NCI-H1105 (cell line): ENCODE measurements at regions not wholly inside any gene's neighbourhood (a gene's known extent, or its start where the extent isn't known, plus 50 kb on each side); places are given as distances from the start of the nearest gene placed in this dataset.
A peak's percentile ranks its signal among the peaks of the same experiment; 100 is the strongest.

Experiments
- DNase-seq: peaks from one replicate; lab custom pipeline; 2025; lab: John Stamatoyannopoulos, UW

DNA sequence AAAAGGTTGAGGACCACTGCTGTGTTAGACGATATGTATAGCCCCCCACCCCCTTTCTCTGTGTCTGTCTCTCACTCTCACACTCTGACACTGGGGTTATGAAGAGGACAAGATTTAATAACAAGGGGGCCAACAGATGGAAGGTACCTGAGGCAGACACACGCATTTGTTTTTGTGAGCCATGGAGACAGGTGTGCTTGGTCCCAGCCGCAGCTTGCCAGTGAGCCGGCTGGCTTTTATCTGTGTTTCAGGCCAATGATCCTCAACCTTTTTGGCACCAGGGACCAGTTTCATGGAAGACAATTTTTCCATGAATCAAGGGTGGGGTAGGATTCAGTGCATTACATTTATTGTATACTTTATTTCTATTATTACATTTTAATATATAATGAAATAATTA, 394.9 kb upstream of the RGMA start:
- DNase-seq = no peak

DNA sequence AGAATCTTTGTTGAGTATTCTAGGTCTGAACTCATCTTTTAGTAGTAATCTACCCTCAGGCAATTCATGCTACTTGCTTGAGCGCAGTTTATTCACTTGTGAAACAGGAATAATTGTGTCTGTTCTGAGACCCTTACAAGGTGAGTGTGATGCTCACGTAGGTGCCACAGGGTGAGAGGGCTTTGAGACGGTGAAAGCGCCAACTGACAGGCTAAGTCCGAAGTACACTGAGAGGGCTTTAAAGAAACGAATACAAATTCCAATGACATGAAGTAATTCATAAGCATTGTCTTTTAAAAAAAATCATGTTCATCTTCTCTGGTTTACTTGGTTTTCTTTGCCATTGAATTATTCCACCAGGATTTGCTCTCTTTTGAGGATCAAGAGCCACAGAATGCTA, 393.7 kb upstream of the RGMA start:
- DNase-seq = no peak

GRCh38 chr15:93479715-93480114, 390.7 kb upstream of the RGMA start:
- no peak for DNase-seq

DNA sequence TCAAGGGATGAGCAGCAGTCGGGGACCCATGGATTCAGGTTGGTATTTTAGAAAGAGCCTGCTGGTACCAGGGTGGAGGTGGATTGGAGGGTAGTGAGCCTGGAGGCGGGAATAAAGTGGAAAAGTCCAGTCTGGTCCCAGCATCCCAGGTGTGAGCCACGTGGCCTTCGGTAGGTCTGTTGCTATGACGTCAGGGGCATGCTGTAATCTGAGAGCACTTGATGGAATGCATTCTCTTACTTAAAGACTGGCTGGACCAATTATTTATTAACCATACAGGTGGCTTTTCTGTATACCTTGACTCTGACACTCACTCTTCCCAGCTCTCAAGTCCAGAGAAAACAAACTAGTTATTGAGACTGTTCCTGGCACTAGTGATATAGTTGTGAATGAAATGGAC, 389.9 kb upstream of the RGMA start:
- no peak for DNase-seq

- DNase-seq = no peak
These were observed 388.7 kb upstream of the RGMA start for GRCh38 chr15:93477721-93478120.

GRCh38 chr15:93477188-93477587, 388.2 kb upstream of the RGMA start:
- no peak for DNase-seq

DNA sequence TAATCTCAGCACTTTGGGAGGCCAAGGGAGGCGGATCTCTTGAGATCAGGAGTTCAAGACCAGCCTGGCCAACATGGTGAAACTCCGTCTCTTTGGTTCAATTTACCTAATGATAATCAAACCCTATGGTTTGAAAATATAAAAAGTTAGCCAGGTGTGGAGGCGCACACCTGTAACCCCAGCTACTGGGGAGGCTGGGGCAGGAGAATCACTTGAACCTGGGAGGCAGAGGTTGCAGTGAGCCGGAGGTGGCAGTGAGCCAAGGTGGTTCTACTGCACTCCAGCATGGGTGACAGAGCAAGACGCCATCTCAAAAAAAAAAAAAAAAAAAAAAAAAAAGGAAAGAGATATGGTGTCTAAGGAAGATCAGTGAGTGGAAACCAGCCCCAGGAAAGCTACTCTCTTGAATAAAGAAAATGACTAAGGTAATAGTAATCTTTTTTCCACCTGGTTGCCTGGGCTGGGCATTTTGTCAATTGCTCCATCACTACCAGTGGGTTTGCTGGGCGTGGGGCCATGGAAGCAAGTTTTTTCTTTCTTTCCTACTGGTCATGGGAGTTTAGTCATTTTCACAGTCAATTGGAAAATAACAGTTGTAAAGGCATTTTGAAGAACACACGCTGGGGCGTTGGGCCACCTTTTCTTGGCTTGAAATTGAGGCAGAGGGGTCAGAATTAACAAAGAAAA, 387.6 kb upstream of the RGMA start:
- DNase-seq = no peak

DNA sequence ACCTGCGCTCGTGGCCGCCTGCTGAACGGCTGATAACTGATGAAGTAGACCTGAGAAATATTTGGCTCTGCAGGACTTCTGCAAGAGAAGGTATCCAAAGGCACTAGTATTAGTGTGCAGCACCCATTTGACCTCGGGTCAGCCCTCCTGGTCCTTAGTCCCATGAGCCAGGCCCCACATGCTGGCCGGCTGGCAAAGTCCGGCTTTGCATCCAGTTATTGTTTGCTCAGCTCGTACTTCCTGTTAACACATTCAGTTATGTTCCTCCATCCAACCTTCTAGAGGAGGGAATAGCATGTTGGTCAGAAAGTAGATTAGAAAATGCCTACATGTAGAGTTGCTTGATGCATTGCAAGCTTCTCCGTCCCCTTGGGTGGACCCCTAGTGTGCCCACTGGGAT, 385.7 kb upstream of the RGMA start:
- DNase-seq = no peak

DNA sequence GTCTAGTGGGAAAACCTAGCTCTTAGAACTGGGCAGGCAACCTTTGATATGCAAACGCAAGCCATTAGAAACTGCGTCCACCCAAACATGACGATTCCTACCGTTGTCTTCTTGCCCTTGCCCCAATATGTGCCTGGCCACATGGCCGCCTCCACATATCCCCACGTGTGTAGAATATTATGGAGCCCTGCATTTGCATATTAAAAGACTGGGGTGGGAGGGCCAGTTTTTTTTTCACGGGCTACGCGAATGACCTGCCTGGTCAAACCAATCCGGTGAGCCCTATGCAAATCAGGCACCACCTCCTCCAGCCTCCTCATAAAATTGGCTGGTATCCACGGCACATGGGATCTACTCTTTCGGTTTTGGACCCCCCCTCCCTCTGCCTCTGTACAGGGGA, 381.0 kb upstream of the RGMA start:
- DNase-seq = no peak

GRCh38 chr15:93467337-93467736, 378.3 kb upstream of the RGMA start:
- DNase-seq = peak; percentile 37

DNA sequence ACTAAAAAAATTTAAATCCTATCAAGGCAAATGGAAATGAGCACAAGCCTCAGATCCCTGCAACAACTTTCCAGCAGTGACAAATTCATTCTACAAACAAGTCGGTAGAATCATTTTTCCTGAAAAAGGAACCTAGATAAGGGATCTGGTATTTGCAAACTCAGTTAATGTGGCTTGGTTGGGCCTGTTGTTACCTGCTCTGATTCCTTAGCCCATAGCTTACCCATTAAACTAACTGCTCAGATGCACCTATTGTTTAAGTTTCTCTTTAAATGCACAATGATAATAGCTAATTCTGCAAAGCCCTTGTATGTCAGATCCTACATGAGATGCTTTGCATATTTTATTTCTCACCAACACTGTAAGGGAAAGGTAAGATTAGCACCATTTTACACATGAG, 377.4 kb upstream of the RGMA start:
- no peak for DNase-seq

GRCh38 chr15:93462690-93463089, 373.7 kb upstream of the RGMA start:
- DNase-seq = no peak

DNA sequence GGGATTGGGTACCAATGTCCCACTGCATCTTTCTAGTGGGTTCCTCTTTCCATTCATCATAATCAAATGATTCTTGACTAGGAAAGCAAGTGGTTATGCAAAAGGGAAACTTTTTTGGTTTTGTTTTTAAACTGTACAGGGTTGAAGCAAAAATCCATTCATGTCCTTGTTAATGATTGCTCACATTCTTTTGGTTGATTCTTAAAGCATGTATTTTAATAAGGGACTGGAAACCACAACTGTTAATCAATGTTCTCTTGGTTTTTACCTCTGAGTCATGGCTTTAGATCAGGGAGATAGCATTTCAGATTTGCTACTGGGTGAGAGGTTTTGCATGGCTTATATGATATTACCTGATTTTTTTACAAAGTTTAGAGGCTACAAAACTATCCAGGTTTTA, 371.7 kb upstream of the RGMA start:
- no peak for DNase-seq

- DNase-seq = no peak
These were observed 370.4 kb upstream of the RGMA start for GRCh38 chr15:93459396-93459795.

DNA sequence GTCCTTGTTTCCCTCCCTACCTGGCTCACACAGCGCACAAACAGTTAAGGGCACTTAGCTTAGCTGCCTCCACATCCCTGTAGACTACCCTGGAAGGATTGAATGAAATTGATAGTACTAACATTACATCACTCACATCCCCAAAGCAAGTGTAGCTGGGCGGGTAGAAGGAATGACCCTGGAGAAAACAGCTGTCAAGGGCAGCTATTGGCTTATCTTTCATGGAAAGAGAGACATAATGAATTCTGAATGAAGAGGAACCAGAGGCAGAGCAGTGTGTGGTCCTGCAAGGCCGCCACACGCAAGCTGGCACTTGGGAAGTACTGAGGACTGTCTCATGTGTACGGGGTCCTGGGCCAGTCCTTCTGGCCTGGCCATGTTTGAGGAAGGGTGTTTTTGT, 369.6 kb upstream of the RGMA start:
- no peak for DNase-seq

- no peak for DNase-seq
These were observed 365.8 kb upstream of the RGMA start for GRCh38 chr15:93454788-93455187.

- no peak for DNase-seq
These were observed 363.7 kb upstream of the RGMA start for GRCh38 chr15:93452537-93453211.

DNA sequence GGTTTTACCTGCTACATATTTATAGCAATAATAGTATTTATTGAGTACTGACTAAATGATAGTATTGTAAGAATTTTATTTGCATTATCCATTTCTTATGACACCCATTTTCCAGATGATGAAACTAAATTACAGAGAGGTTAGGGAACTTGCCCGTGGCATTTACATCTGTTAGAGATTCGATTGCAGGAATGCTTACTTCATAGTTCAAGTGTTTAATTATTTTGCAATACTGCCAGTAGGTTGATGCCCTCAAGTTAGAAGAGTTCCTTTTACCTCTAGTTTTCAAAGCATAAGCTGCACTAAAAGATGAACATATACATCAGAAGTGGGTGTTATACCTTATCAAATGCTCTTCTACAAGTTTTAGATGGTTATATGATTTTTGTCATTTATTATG, 362.8 kb upstream of the RGMA start:
- no peak for DNase-seq

DNA sequence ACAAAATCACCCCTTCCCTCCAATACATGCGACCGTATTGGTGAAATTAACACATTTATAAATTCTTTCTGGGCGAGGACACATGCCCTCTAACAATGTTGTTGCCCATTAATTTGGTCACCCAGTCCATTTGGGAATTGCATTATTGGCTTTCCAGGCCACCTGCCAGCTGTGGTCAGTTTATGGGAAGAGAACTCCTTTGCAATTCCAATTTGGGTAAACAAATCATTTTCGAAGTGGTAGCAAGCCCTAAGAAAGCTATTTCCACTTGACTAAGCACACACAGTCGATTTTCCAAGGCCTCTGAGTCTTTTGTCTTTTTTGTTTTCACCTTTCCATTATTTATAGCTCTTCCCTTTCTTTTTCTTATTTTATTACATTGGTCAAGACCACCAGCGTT, 362.3 kb upstream of the RGMA start:
- no peak for DNase-seq

DNA sequence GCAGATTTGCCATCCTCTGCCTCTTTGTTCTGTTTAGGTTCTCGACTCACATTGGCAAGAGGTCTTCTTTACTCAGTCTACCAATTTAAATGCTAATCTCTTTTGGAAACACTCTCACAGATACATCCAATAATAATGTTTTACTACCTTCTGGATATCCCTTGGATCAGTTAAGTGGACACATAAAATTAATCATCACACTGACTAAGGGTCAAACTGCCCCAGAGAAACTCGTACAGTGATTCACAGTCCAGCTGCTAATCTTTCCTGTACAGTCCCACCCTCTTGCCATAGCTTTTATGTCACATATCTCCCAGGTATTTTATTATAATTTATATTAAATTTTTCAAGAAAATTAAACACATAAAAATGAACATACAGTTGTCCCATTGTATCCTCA, 360.8 kb upstream of the RGMA start:
- no peak for DNase-seq

DNA sequence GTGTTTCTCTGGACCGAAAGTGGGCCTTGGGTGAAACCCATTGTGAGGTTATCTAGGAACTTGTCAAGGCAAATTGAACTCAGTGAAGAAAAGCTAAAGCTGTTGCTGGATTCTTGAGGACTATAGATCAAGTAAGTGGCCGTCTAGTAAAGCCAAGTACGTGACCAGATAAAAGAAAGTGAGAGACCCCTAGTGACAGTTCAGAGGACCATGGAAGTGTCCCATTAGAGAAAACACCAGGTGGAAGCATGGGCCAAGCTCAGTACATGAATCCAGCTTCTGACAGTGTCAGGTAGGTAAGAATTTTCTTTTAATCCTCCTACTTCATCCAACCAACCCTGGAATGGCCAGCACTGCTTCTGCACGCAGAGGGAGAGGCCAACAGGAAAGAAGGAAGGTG, 349.3 kb upstream of the RGMA start:
- no peak for DNase-seq

- no peak for DNase-seq
These were observed 343.5 kb upstream of the RGMA start for GRCh38 chr15:93432474-93432873.

GRCh38 chr15:93428807-93429351, 339.9 kb upstream of the RGMA start:
- no peak for DNase-seq

- no peak for DNase-seq
These were observed 339.1 kb upstream of the RGMA start for GRCh38 chr15:93428150-93428549.
